ENCODE measurements at regions not wholly inside any gene's neighbourhood (a gene's known extent, or its start where the extent isn't known, plus 50 kb on each side); places are given as distances from the start of the nearest gene placed in this dataset.
"Not testable (repeated sequence)": the region's sequence is repeated elsewhere in the genome, so short reads cannot be mapped to it uniquely, and the experiment has no call there.

DNA sequence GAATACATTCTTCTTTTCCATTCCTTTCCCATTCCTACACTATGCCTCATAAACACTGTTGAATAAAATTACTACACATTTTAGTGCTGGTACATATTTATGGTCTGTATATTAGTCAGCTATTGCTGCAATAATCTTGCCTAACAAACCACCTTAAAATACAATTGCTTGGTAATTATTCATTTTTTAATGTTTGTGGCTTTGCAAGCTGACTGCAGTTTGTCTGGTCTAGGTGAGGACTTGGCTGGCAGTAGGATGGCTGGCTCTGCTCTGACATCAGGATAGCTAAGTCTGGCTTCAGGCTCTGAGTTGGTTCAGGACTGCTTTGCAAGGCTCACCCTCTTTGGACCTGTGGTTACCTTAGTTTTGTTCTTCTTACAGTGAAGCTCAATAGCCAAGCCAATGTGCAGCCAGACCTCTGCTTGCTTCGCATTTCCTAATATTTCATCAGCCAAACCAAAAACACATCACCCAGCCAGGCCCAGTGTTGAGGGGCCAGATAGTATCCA lies 913.4 kb upstream of the RAG2 start:
- DNase-seq (ENCODE audit: low spot score), result no peak

DNA sequence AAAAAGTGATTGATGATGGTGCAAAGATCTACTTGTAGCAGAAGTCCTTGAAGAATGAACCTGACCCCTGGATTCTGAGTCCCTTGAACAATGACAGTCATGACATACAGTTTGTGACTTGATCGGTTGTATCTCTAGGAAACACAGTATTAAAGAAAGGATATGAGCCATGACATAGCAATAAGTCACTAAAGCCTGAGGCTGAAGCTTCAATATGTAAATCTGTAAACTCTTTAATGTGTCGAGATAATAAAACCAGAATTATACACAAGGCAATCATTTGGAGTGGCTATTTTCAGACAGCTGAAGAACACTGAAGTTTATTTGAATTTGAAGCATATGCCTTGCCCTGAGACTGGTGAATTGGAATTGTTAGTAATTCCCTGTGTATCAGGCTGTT lies 911.5 kb upstream of the RAG2 start:
- no peak for DNase-seq (ENCODE audit: low spot score)

DNA sequence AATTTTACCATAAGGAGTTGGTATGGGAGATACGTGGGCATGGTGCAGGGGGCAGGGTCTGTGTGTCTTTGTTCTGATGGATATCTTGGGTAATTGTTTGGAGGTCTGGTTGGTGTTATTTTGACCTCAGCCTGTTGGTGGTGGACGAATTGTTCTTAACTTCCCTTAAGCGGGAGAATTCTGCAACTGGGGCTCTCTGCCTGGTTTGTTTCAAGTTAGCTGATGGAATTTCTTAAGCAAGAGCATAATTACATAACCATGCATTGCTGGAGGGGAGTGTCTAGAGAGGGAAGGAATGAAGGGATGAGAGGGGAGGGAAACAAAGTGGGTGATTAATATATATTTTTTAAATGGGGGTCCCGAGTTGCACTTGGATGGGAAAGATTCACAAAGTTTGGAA lies 908.5 kb upstream of the RAG2 start:
- no peak for DNase-seq (ENCODE audit: low spot score)

DNA sequence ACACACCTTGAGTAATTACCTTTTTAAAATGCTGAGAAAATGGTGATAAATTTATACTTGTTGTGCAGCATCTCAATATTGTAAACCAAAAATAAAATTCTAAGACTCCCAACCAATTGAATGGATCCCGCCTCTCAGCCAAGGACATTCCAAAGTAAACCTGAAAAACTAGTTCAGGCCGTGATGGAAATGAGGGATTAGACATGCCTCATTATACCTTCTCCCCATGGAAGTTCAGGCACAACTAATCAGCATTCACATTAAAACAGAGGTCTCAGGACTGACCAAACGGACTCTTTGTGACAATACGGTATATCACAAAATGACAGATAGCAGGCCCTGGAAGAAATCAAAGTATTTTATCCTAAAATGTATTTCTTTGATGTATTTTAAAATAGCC lies 907.4 kb upstream of the RAG2 start:
- no peak for DNase-seq (ENCODE audit: low spot score)

- no peak for DNase-seq (ENCODE audit: low spot score)
Measured at GRCh38 chr11:37504921-37505320, 906.9 kb upstream of the RAG2 start.

- DNase-seq (ENCODE audit: low spot score), result peak; percentile 12
Measured at GRCh38 chr11:37504060-37504611, 906.1 kb upstream of the RAG2 start.

DNA sequence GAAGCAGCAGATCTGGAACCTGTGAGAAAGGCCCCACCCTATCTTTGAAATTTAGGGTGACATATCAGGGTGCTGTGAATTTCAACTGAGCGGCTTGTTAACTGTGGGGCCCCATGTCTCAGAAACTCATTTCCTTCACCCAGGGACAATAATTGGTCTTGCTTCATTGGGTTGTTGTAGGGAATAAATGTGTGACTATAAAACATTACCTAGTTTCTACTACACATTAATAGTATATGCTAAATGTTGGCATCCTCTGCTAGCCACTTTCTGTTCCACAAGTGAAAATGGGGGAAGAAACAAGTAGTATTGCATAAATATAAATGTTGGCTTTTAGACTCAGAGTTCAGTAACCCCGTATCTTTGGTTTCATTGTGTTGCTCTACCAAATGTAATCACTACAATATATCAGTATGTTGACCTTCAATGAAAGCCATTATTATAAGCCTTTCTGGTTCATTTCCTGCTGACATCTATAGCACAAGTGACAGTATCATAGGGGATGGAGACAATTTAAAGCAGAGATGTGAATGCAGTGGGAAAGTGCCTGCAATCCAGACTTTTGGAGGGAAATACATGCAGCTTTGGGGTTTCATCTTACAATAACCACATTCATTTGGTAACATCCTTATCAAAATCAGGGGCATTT lies 905.5 kb upstream of the RAG2 start:
- DNase-seq (ENCODE audit: low spot score), result no peak

- no peak for DNase-seq (ENCODE audit: low spot score)
Measured at GRCh38 chr11:37502202-37502601, 904.2 kb upstream of the RAG2 start.

GRCh38 chr11:37500425-37500824 lies 902.4 kb upstream of the RAG2 start:
- DNase-seq (ENCODE audit: low spot score), result no peak

DNA sequence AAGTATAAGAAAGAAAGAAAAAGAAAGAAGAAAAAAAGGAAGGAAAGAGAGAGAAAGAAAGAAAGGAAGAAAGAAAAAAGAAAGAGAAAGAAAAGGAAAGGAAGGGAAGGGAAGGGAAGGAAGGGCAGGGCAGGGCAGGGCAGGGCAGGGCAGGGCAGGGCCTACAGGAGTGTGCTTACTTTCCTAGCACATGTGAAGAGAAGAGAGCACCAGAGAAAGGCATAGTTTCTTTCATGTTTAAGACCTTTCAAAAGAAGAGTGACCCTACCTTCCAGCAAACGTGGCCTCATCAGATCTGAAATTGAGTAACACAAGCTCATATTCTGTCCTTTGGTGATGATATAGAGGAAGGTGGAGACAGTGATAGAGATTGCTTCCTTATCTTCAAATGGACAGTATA lies 899.3 kb upstream of the RAG2 start:
- DNase-seq (ENCODE audit: low spot score), result no peak

GRCh38 chr11:37496201-37496600 lies 898.2 kb upstream of the RAG2 start:
- DNase-seq (ENCODE audit: low spot score), result no peak

DNA sequence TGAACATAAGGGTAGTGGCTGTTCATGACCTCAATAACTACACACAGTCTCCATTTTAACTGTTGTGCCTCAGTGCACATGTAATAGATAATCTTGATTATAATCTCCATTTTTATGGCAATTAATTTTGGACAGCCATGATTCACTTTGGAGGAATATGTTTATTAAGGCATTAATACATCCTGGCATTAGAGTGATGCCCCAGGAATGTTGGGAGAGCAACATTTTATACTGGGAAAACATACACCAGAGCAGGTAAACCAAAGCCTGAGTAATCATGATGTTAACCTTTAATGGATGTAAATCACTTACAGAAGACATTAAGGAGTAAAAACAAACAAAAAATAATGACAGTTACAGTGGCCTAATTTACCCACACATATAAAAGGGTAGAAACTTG lies 886.3 kb upstream of the RAG2 start:
- DNase-seq (ENCODE audit: low spot score), result no peak

DNA sequence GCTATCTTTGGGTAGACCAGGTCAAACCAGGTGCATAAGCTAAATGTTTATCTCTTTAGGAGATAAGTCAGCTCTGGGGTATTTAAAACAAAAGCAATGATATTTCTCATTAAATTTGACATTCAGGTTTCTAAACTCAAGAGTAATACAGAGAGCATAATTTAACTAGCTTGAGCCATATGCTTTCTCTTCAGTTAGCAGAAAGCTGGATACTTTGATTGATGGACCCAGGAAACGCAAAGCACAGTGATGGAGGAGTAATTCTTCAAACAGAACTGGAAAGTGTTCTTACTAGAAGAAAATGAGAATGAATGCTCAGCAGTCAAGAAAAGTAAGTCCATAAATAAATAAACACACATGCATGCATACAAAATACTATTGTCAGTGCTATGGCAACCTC lies 885.7 kb upstream of the RAG2 start:
- DNase-seq (ENCODE audit: low spot score), result no peak

DNA sequence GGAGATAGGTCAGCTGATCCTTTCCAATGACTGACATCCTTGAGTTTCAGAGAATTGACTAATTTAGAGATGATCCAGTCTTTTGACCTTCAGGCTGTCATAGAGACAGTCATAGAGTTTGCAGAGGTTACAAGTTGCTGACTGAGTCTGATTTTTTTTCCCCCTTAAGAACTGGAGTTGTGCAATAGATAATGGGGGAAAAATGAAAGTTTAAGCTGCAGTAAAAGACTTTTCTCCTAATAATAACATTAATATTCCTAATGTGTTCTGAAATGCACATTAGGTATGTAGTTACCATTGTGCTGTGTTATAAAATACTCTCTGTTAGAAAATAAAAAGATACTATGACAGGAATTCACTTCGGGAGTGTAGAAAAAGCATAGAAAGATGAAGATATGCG lies 876.9 kb upstream of the RAG2 start:
- DNase-seq (ENCODE audit: low spot score), result no peak

DNA sequence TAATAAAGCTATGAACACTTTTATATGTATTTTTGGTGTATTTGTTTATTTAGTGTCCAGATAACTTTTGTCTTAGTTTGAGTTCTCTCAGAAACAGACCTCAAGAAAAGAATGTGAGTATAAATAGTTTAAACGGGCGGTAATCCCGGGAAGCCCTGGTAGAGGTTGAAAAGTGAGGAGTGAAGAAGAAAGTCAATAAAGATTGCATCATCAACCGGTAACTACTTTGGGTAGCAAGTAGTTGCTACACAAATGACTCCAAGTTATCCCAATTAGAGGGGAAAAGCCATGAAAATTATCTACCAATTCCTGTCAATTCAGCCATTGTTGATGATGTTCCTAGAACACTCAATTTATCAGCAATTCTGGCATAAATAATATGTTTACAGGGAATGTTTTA lies 870.3 kb upstream of the RAG2 start:
- no peak for DNase-seq (ENCODE audit: low spot score)

DNA sequence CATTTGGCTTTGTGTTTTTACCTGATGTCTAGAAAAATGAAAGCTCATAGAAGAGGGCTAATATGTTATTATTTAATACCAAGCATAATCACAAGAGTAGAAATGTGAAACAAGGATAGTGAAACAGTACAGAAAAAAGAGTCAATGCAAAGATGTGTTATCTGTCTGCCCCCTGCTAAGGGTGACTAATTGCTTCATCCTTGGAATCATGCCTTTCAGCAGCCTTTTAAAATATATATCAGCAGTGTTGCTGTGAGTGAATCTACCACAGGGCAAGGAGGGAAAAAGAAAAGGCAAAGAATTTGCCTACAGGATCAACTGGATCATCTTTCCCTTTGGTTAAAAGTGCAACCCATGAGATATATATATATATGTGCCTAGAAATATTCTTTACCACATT lies 867.2 kb upstream of the RAG2 start:
- no peak for DNase-seq (ENCODE audit: low spot score)

DNA sequence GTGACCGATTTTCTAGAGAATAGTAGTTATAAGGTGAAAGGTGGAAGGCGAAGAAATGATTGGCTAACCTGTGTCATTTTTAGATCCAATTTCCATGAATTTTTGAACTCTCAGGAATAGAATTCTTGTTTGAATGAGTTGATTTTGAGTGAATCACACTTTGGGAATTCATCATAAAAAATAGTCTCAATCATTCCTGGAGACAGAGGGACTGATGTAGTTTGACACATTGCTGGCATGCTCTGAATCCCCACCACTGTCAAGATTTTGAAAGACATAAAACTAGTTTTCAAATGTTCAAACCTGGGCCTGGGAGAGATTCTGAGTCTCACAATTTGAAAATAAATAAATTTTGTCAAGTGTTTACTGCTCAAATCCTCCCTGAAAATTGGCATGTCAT lies 861.4 kb upstream of the RAG2 start:
- no peak for DNase-seq (ENCODE audit: low spot score)

DNA sequence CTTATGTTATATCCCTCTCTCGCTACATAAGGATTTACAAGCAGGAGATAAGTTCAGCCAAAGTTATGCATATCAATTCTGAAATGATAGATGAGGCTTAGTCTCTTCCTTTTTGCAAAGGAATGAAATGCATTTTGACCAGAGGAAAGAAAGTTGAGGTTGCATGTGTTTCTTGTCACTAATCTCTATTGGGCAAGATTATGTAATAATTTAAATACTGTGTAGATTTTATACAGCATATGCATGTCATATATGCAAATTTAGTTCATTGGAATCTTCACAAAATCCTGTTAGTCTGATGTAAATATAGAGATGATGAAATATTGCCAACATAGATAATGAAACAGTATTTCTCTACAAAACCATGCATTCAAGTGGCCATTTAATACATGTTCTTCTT lies 858.7 kb upstream of the RAG2 start:
- DNase-seq (ENCODE audit: low spot score), result no peak

DNA sequence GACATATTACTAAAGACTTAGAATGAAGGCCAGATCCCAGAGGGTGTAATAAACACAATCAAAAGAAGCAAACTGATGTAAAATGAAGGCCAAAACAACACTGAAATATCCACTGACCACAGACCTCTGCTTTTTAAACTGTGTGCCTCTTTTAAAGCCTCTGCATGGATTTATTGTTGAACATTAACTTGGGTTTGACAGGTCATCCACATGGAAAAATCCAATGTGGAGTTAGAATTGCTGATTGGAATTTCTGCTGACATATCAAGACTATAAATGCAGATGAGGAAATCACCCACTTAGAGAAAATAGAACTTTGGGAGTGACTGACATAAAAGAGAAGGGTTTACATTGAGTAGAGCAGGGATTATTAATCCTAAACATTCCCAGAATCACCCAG lies 853.9 kb upstream of the RAG2 start:
- DNase-seq (ENCODE audit: low spot score), result no peak

GRCh38 chr11:37450613-37451012 lies 852.6 kb upstream of the RAG2 start:
- DNase-seq (ENCODE audit: low spot score), result no peak

GRCh38 chr11:37449146-37449545 lies 851.1 kb upstream of the RAG2 start:
- DNase-seq (ENCODE audit: low spot score), result peak; percentile 3

GRCh38 chr11:37442576-37442975 lies 844.5 kb upstream of the RAG2 start:
- DNase-seq (ENCODE audit: low spot score), result no peak

GRCh38 chr11:37431633-37432230 lies 833.7 kb upstream of the RAG2 start:
- DNase-seq (ENCODE audit: low spot score), result not testable (repeated sequence)

Data from globus pallidus (tissue), 1 donor.